ENCODE measurements at regions not wholly inside any gene's neighbourhood (a gene's known extent, or its start where the extent isn't known, plus 50 kb on each side); places are given as distances from the start of the nearest gene placed in this dataset.

GRCh38 chr7:25432807-25433206, 204.5 kb upstream of the NPVF start:
- no peak for ATAC-seq
- CTCF ChIA-PET: no interaction called here

More at GRCh38 chr7:25432807-25433206, 204.5 kb upstream of the NPVF start:
- TF ChIP-seq RAD21 (IDR thresholded peaks at IDR 0.05; ENCODE audit: low read depth) (no peak), ATF3 (IDR thresholded peaks at IDR 0.05) (no peak), ZBTB33 (IDR thresholded peaks at IDR 0.05; ENCODE audit: extremely low read depth, insufficient replicate concordance, low read length) (no peak), FOSL1 (IDR thresholded peaks at IDR 0.05; ENCODE audit: low read depth) (no peak), POLR2A (IDR thresholded peaks at IDR 0.05; ENCODE audit: borderline replicate concordance, extremely low read depth, insufficient read depth, insufficient read length) (no peak), YY1 (IDR thresholded peaks at IDR 0.05; ENCODE audit: extremely low read depth, insufficient replicate concordance, low read depth, low read length) (no peak), SIN3A (IDR thresholded peaks at IDR 0.05; ENCODE audit: low read depth) (no peak), SP1 (IDR thresholded peaks at IDR 0.05; ENCODE audit: low read depth) (no peak), CTCF (IDR thresholded peaks at IDR 0.05 in 2 of 3, conservative IDR thresholded peaks at IDR 0.05 in 1 of 3; ENCODE audit: borderline replicate concordance in 1 of 3, insufficient read depth in 1 of 3, low read depth in 2 of 3, low read length in 2 of 3) (no peak), CBX3 (IDR thresholded peaks at IDR 0.05; ENCODE audit: low read depth) (no peak), MAX (IDR thresholded peaks at IDR 0.05) (no peak), REST (IDR thresholded peaks at IDR 0.05; ENCODE audit: low read depth) (no peak), CEBPB (IDR thresholded peaks at IDR 0.05; ENCODE audit: low read depth) (no peak), TCF7L2 (IDR thresholded peaks at IDR 0.05; ENCODE audit: borderline replicate concordance, extremely low read depth, insufficient read depth, insufficient read length) (no peak)
- no peak overlapping the region for H3K4me3 ChIP-seq (replicated peaks in 1 of 2; ENCODE audit: low read depth in 1 of 2, low read length in 2 of 2)
- no peak overlapping the region for H3K27ac ChIP-seq (ENCODE audit: low read depth, low read length)
- H3K27me3 ChIP-seq (ENCODE audit: insufficient read depth, low read length): peaks cover 18% of the 10 kb centered on the region; the same call in 1 of the 2 replicates
- no peaks in the 10 kb centered on the region for H3K36me3 ChIP-seq (ENCODE audit: control insufficient read depth in 1 of 2, insufficient read depth in 2 of 2, low read length in 2 of 2)
- no peak for DNase-seq (ENCODE audit: low read depth, low spot score)
- no peak overlapping the region for H2AFZ ChIP-seq (ENCODE audit: low read depth, low read length, poor library complexity, severe bottlenecking)
- ChIA-PET POLR2A (no interaction called here), RAD21 (ENCODE audit: low non-redundant PET in 1 of 2, low total read pairs in 2 of 2, uncharacterized antibody in 2 of 2, unreplicated experiment in 2 of 2) (no interaction called here)
- no peak overlapping the region for H3K4me2 ChIP-seq (ENCODE audit: low read length)
- H3K4me1 ChIP-seq (ENCODE audit: control insufficient read depth in 1 of 2, insufficient read depth in 2 of 2, low read length in 2 of 2): no peaks in the 10 kb centered on the region
- intact Hi-C loops (cut with micrococcal nuclease): no loop called here
- no peaks in the 10 kb centered on the region for H4K20me1 ChIP-seq (ENCODE audit: insufficient read depth)
- no TSS peak for BruUV-seq (replicated peaks)
- H3K9ac ChIP-seq (ENCODE audit: low read length): no peak overlapping the region
- no peaks in the 10 kb centered on the region for H3K79me2 ChIP-seq (ENCODE audit: insufficient read depth, low read length)
- no peaks in the 10 kb centered on the region for H3K9me3 ChIP-seq (ENCODE audit: control insufficient read depth in 1 of 2, insufficient read depth in 1 of 2, low read depth in 1 of 2, low read length in 2 of 2)
- H3K9me2 ChIP-seq (ENCODE audit: insufficient read depth): no peaks in the 10 kb centered on the region

All from HCT116 (cell line).